Thoracic aorta (tissue), 2 donors: ENCODE measurements at regions not wholly inside any gene's neighbourhood (a gene's known extent, or its start where the extent isn't known, plus 50 kb on each side); places are given as distances from the start of the nearest gene placed in this dataset.

Experiments
- ATAC-seq: fragments of 150-250 bp; one replicate; pipeline ENCODE4 v1.8.0; 2017; ENCODE audit warnings: low read depth; ENCODE audit not compliant: insufficient number of reproducible peaks, low FRiP score
- DNase-seq: peaks from one replicate; pipeline ENCODE4 v3.0.0-alpha.2; 2020; ENCODE audit warnings: low spot score
- H3K27ac ChIP-seq, 2 donors: fragments of 200-600 bp; sonication (generic); 1 replicate in 1 of 2; 2 replicates in 1 of 2; pipeline ENCODE4 v1.5.1; 2016; ENCODE audit warnings: mild to moderate bottlenecking in 2 of 2, moderate library complexity in 2 of 2
- H3K27me3 ChIP-seq: fragments of 200-600 bp; sonication (generic); replicated peaks from 2 replicates; pipeline ENCODE4 v1.6.0; 2016; ENCODE audit warnings: mild to moderate bottlenecking; ENCODE audit not compliant: insufficient read depth
- H3K36me3 ChIP-seq: fragments of 200-600 bp; sonication (generic); one replicate; pipeline ENCODE4 v1.5.1; 2016
- H3K4me1 ChIP-seq, 2 donors: fragments of 200-600 bp; sonication (generic); 1 replicate in 1 of 2; 2 replicates in 1 of 2; pipeline versions ENCODE4 v1.5.1 to v1.6.0; 2016; ENCODE audit warnings: low read depth in 2 of 2, mild to moderate bottlenecking in 1 of 2; ENCODE audit not compliant: control insufficient read depth in 1 of 2
- H3K4me3 ChIP-seq: fragments of 200-600 bp; sonication (generic); 2 replicates; pipeline ENCODE4 v1.5.1; 2016; ENCODE audit warnings: mild to moderate bottlenecking
- H3K9me3 ChIP-seq: fragments of 200-600 bp; sonication (generic); 2 replicates; pipeline ENCODE4 v1.5.1; 2016
- CTCF ChIP-seq: fragments of 200-600 bp; sonication (generic); IDR thresholded peaks from one replicate; pipeline ENCODE4 v1.5.1; 2019; ENCODE audit warnings: antibody characterized with exemption

DNA sequence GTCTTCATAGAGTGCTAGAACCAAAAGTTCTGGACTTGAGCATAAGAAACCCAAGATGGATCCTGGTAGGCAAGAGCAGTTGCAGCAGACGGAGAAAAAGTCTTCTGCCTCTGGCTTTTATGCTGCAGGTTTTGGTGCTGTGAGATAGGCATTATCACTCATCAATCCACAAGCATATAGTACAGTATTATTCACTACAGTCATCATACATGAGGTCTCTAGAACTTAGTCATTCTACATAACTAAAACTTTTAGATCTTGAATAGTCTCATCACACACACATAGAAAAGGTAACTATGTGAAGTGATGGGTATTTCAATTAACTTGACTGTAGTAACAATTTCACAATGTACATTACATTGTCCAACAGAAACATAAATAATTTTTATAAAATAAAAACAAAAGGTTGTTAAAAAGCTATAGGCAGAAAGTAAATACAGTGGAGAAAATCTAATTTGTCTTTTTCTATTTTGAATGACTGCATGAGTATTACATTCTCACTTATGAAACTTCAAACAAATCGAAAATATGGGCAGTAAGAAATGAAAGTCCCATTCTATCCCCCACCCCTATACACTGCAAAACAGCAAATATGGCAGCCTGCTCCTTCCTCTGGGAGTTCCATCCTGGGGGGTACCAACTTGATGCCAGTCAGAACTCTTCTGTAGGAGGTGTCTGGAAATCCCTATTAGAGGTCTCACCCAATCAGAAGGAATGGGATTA is 534.3 kb upstream of the ACVR2A start:
- no peaks in the 10 kb centered on the region for H3K9me3 ChIP-seq
- no peaks in the 10 kb centered on the region for H3K4me1 ChIP-seq
- ATAC-seq, result no peak
- H3K27ac ChIP-seq, result no peak overlapping the region
- TF ChIP-seq CTCF, result no peak
- no peaks in the 10 kb centered on the region for H3K36me3 ChIP-seq
- no peaks in the 10 kb centered on the region for H3K27me3 ChIP-seq
- no peak overlapping the region for H3K4me3 ChIP-seq
- DNase-seq, result no peak

- no peaks in the 10 kb centered on the region for H3K4me1 ChIP-seq
- H3K27ac ChIP-seq, result no peak overlapping the region
- H3K9me3 ChIP-seq, result no peaks in the 10 kb centered on the region
- no peak for TF ChIP-seq CTCF
- DNase-seq (no peak), ATAC-seq (no peak)
- H3K4me3 ChIP-seq, result no peak overlapping the region
- no peaks in the 10 kb centered on the region for H3K36me3 ChIP-seq
- H3K27me3 ChIP-seq, result no peaks in the 10 kb centered on the region
These were observed 547.0 kb upstream of the ACVR2A start for GRCh38 chr2:147297820-147298219.

DNA sequence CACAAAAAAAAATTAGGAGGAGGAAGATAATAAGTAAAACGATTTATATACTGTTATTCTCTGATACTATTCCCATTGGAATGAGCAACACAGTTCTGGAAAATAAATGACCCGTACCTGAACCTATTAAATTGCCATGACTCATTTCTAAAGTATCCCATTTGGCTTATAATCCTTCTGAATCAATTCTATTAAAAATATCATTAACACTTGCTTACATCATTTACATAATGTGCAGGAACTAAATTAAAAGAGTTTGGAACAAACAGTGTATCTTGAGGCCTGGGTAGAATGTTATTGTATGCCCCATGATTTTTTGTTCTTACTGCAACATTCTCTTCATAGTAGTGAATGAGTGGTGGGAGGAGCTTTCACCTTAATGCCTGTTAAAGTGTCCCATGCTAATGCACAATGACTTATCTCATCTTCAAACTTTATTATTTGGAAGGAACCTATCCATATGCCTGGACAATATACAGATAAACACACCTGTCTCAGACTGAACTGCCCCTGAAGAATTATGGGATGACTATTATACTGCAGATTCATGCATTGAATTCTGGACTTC is 549.9 kb upstream of the ACVR2A start:
- Histone ChIP-seq H3K4me1 (no peaks in the 10 kb centered on the region), H3K36me3 (no peaks in the 10 kb centered on the region), H3K9me3 (no peaks in the 10 kb centered on the region), H3K4me3 (no peak overlapping the region), H3K27ac (no peak overlapping the region), H3K27me3 (no peaks in the 10 kb centered on the region)
- no peak for DNase-seq
- no peak for ATAC-seq
- TF ChIP-seq CTCF, result no peak

GRCh38 chr2:147293991-147294824 is 550.6 kb upstream of the ACVR2A start:
- no peak for ATAC-seq
- no peak for TF ChIP-seq CTCF

GRCh38 chr2:147288131-147288530 is 556.7 kb upstream of the ACVR2A start:
- ATAC-seq (no peak), DNase-seq (no peak)
- TF ChIP-seq CTCF, result no peak
- H3K4me3 ChIP-seq, result no peak overlapping the region
- H3K27me3 ChIP-seq, result no peaks in the 10 kb centered on the region
- no peaks in the 10 kb centered on the region for H3K36me3 ChIP-seq
- H3K9me3 ChIP-seq, result no peaks in the 10 kb centered on the region
- H3K27ac ChIP-seq, result no peak overlapping the region
- no peaks in the 10 kb centered on the region for H3K4me1 ChIP-seq

More at GRCh38 chr2:147293991-147294824, 550.6 kb upstream of the ACVR2A start:
- Histone ChIP-seq H3K4me1 (no peaks in the 10 kb centered on the region), H3K9me3 (no peaks in the 10 kb centered on the region), H3K27ac (no peak overlapping the region), H3K27me3 (no peaks in the 10 kb centered on the region), H3K36me3 (no peaks in the 10 kb centered on the region), H3K4me3 (no peak overlapping the region)
- no peak for DNase-seq
